GM12865 (cell line): ENCODE measurements at regions not wholly inside any gene's neighbourhood (a gene's known extent, or its start where the extent isn't known, plus 50 kb on each side); places are given as distances from the start of the nearest gene placed in this dataset.

Experiments used
- DNase-seq: peaks from one replicate; pipeline ENCODE4 v3.0.0; 2010; ENCODE audit warnings: low read depth
- H3K4me3 ChIP-seq: 2 replicates; pipeline ENCODE4 v1.5.1; 2011; ENCODE audit warnings: mild to moderate bottlenecking, low read depth, low read length, control low read depth
- CTCF ChIP-seq: IDR thresholded peaks from 2 replicates; pipeline ENCODE4 v1.5.1; 2011; ENCODE audit warnings: low read length, control low read depth, low read depth, inconsistent platforms; ENCODE audit not compliant: insufficient read depth; ENCODE audit errors: missing control alignments

GRCh38 chr18:41216341-41217003 is 738.6 kb upstream of the PIK3C3 start:
- TF ChIP-seq CTCF: no peak
- no peak overlapping the region for H3K4me3 ChIP-seq
- no peak for DNase-seq

DNA sequence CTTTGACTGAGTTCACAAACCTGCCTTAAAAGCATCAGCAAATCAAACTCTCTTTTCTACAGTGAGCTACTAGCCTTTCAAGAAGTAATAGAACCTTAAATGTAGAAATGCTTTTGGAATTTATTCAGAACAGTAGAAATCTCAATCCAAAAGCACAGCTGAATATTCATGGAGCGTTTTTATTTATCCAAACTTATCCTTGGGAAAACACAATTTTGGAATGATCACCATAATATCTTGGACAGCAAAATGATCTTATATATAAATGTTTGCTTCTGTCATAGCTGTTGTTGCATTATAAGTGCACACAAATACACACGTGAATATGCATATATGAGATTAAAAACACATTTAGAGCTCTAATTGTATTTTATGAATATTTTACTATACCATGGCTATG is 747.3 kb upstream of the PIK3C3 start:
- no peak for DNase-seq
- H3K4me3 ChIP-seq: no peak overlapping the region
- no peak for TF ChIP-seq CTCF

GRCh38 chr18:41206341-41206830 is 748.6 kb upstream of the PIK3C3 start:
- DNase-seq: no peak
- H3K4me3 ChIP-seq: no peak overlapping the region
- TF ChIP-seq CTCF: no peak

DNA sequence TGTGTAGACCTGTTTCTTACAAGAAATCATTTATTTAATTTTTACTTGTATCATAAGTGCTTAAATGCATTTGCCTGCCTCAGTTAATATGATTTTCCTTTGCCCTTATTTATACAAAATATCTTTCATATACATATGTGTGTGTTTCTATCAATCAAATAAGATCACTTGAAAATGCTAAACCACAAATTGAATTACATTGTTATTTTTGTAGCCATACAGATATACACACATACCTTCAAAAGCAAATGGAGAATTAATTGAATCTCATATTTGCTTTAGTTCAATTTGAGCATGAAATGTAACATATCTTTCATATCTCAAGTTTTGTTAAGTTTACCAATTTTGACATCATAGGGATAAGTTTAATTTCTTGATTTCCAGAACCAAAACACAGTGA is 755.8 kb upstream of the PIK3C3 start:
- DNase-seq: no peak
- no peak for TF ChIP-seq CTCF
- no peak overlapping the region for H3K4me3 ChIP-seq

GRCh38 chr18:41197967-41198366 is 757.1 kb upstream of the PIK3C3 start:
- no peak for TF ChIP-seq CTCF
- no peak for DNase-seq
- no peak overlapping the region for H3K4me3 ChIP-seq

DNA sequence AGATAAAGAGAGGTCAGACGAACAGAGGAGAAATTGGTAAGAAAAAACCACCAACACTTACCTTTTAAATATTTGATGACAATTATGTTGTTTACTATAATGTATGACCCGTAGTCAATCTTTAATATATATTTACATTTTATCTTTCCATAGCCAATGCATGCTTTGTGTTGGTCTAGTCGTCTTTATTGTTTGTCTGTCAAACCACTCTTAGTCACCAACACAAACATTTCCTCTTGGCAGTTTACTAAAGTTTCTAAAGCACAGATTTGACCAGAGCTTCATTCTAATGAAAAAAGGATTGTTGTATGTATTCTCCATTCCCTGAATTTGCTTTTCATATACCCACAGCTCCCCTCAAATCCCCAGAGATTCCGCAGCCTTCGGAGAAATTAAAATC is 784.7 kb upstream of the PIK3C3 start:
- no peak for TF ChIP-seq CTCF
- no peak overlapping the region for H3K4me3 ChIP-seq
- DNase-seq: no peak

GRCh38 chr18:41165625-41166024 is 789.4 kb upstream of the PIK3C3 start:
- no peak overlapping the region for H3K4me3 ChIP-seq
- DNase-seq: no peak
- TF ChIP-seq CTCF: no peak
